ENCODE measurements at regions not wholly inside any gene's neighbourhood (a gene's known extent, or its start where the extent isn't known, plus 50 kb on each side); places are given as distances from the start of the nearest gene placed in this dataset.

- no peak for TF ChIP-seq CTCF (IDR thresholded peaks at IDR 0.05 in 2 of 3, conservative IDR thresholded peaks at IDR 0.05 in 1 of 3; ENCODE audit: control insufficient read depth in 2 of 3, extremely low read depth in 1 of 3, insufficient read depth in 1 of 3, low read depth in 3 of 3, low read length in 3 of 3)
- no peak for TF ChIP-seq ETV6 (conservative IDR thresholded peaks at IDR 0.05 in 1 of 2, IDR thresholded peaks at IDR 0.05 in 1 of 2; ENCODE audit: borderline replicate concordance in 1 of 2, low read depth in 1 of 2)
- no peak for TF ChIP-seq POLR2A (IDR thresholded peaks at IDR 0.05; ENCODE audit: low read depth, low read length)
- no peak for TF ChIP-seq ZNF217 (IDR thresholded peaks at IDR 0.05)
- TF ChIP-seq EP300 (IDR thresholded peaks at IDR 0.05; ENCODE audit: borderline replicate concordance in 1 of 2, control insufficient read depth in 1 of 2, low read depth in 2 of 2, low read length in 2 of 2), result no peak
These were observed 92.4 kb downstream of the RTL6 start for GRCh38 chr22:44405661-44406060.

Measured in GM12878 (cell line).